Activated CD4-positive, CD25-positive, alpha-beta regulatory T cell treated with anti-CD3 and anti-CD28 coated beads, Interleukin-2, amount 50 U/mL, for 24 hours (primary cell): ENCODE measurements at regions not wholly inside any gene's neighbourhood (a gene's known extent, or its start where the extent isn't known, plus 50 kb on each side); places are given as distances from the start of the nearest gene placed in this dataset.
"Not testable (repeated sequence)": the region's sequence is repeated elsewhere in the genome, so short reads cannot be mapped to it uniquely, and the experiment has no call there.

Experiments
- ATAC-seq, 2 donors: fragments of 150-1000 bp; cut with Tn5 transposase; one replicate each; pipeline ENCODE4 v1.10.0; 2021; ENCODE audit warnings: mild to moderate bottlenecking in 1 of 2, moderate library complexity in 1 of 2

DNA sequence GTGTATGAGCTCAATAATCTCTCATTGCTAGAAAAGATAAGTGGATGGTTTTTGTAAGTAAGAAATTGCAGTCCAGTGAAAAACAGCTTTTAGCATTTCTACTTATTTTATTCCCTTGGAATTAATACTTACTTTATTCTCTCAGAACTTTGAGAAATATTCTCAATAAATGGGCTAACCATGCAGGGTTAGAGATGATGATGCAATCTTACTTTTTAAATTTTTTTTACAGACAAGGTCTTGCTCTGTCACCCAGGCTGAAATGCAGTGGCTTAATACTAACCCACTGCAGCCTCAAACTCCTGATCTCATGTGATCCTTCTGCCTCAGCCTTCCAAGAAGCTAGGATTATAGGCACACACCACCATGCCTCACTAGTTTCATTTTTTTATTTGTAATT is 440.8 kb upstream of the ZP4 start:
- no peak for ATAC-seq

DNA sequence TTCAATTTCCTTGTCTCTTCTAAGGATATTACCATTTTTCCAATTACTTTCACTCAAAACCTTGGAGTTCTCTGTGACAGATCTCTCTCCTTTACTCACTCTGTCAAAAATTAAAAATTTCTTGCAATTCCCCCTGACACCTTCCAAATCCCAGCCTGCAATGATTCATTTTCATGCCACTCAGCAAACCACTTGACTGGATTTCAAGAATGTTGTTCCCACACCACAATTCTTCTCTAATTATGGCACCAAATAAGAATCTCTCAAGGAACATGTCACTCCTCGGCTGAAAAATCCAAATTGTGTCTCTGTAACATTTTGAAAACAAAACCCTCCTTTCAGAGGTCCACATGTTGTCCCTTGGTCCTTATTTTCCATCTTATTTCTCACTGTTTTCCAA is 438.9 kb upstream of the ZP4 start:
- ATAC-seq: no peak

DNA sequence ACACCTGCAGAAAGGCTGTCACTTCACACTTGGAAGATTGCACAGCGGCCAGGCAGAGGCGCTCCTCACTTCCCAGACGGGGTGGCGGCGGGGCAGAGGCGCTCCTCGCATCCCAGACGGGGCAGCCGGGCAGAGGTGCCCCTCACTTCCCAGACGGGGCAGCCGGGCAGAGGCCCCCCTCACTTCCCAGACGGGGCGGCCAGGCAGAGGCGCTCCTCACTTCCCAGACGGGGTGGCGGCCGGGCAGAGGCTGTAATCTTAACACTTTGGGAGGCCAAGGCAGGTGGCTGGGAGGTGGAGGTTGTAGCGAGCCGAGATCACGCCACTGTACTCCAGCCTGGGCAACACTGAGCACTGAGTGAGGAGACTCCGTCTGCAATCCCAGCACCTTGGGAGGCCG is 436.3 kb upstream of the ZP4 start:
- ATAC-seq: not testable (repeated sequence)

DNA sequence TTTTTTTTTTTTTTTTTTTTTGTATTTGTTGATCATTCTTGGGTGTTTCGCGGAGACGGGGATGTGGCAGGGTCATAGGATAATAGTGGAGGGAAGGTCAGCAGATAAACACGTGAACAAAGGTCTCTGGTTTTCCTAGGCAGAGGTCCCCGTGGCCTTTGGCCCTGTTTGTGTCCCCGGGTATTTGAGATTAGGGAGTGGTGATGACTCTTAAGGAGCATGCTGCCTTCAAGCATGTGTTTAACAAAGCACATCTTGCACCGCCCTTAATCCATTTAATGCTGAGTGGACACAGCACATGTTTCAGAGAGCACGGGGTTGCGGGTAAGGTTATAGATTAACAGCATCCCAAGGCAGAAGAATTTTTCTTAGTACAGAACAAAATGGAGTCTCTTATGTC is 435.8 kb upstream of the ZP4 start:
- not testable (repeated sequence) for ATAC-seq

DNA sequence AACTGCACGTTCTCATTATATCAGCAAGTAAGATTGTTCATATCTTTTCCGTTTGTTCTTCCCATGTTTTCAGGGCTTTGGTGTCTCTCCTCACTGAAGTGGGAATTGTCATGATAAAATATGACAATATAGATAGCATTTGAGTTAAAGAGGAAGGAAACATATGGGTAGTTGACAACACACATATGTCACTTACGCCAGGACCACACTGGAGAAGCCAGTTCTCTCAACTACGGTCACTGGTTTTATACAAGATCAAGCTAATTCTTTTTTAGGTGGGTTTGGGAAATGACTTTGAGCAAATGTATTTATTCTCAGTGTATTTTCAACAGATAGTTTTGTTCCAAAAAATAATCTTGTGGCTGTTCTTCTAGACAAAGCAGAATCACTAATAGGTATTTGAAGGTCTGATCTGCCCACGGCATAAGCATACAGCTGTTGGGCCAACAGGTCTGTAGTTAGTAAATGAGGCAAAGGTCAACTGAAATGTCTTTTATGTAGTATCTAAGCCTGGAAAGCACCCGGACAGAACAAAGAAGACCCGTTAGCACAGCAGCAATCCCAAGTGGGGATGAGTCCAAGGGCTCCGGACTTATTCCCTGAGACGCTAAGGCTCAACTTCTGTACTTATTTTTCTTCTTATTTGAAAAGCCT is 433.6 kb upstream of the ZP4 start:
- ATAC-seq: no peak

DNA sequence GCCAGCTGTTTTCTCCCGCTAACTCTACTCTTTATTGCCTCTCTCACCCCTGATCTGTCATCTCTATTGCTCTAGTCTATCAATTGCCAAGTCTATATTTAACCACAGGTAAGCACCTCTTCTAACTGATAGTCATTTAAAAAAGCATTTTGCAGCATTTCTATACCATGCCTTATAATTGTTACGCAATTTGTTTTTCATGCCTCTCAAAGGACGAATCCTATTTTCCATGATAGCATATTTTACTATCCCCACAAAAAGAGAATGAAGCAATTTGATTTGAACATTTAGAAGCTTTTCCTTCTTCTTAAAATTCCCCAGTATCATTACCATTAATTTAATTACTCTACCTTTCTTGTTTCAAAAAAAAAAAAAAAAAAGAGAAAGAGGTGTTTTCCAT is 432.8 kb upstream of the ZP4 start:
- ATAC-seq: no peak

DNA sequence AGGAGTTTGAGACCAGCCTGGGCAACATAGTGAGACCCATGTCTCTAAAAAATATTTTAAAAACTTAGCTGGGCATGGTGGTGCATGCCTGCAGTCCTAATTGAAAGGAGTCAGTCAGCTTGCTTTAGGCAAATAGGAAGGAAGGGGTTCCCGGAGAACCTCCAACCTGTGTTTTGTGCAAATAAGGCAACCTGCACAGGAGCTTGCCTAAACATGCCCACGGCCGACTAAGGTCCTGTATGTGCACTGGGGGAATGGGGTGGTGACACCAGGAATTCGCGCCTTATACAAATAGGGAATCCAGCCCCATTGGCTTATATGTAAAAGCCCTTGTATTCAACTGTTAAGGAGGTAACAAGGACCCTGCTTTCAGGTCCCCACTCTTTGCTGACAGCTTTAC is 429.2 kb upstream of the ZP4 start:
- no peak for ATAC-seq

DNA sequence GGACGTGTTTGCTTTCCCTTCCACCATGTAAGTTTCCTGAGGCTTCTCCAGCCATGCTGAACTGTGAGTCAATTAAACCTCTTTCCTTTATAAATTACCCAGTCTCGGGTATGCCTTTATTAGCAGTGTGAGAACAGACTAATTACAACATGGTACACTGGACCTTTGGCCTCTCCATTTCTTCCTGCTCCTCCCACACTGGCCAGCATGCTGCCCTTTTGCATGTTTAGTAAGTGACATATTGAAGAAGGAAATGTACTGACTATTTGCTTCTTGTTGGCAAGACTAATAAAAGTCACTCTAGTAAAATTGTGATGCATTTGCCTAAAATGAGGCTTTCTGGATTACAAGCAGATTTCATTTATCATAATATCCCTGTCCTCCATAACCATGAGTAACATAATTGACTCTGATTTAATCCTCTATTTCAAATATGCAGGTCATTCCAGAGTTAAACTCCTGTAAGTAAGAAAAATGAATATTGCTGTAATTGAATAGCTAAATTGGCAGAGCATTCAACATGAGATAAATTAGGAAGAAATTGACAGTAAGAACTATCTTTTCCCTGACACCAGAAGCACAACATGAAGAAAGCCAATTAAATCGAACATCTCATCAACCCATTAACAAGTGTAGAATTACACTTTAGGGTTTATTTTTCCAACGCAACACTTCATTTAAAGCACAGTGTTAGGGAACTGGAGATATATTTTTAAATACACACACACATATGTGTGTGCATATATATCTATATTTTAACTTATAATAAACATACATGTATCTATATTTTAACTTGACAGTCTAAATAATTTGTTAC is 427.8 kb upstream of the ZP4 start:
- ATAC-seq: no peak

DNA sequence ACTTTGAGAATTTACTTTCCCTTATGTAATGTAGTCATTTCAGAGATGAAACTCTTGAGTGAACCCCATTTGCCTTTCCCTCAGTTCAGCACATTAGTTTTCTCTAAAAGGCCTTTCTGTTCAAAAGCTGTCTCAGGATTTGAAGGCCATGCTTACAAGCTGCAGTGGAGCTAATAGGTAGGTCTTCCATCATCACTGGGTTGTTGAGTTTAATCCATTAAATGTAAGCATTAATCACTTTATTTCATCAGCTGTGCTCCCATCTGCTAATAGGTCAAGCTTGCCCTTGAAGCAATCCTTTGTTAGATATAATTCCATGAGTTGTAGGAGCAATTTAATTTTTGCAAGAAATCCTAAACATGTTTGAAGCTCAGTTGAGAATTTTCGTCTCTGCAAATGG is 422.2 kb upstream of the ZP4 start:
- ATAC-seq: no peak

DNA sequence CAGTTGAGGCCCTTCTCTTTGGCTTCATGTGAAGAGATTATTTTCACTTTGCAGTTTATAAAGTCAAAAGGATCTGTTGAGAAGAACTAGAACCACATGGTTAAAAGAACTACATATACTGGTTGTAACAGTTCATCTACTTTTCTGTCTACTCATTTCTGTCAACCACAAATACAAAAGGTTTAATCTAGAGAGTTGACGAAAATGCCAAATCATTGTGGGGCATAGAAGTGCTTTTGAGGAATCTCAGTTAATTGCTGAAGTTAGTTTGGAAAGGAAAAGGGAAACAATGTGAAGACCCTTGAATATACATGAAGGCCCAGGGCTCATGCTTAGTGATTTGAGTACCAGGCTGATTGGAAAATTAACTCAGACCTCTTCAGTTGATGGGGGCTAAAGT is 415.7 kb upstream of the ZP4 start:
- ATAC-seq: no peak

DNA sequence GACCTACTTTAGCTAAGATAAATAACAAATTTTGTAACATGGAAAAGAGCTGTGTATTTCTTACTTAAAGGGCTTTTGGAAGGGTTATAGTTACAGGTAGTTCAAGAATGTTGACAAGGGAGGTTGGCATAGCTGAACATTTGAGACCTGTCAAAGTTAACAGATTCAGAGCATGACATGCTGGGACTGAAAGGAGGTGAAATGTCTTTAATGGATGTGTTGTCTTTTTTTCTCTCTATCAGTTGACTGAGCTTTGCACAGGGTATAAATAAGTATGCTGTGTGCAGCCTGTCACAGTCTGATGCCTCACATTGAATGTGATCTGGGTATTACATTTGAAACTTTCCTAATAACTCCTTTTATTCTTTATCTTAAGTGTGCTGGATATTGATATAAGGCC is 411.9 kb upstream of the ZP4 start:
- no peak for ATAC-seq

DNA sequence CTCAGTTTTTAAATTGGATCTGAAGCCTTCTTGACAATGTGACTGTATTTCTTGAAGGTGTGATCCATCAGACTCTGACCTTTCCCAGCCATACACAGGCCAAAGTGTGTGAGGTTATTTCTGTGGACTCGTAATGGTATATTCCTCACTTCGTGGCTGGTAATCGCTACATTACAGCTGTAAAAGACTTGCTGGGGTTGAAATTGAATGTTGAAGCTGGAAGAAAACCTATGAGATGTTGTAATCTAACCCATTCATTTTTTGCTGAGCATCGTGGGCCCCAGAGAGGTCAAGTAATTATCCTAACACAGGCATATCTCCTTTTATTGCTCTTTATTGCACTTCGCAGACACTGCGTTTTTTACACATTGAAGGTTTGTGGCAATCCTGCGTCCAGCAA is 405.6 kb upstream of the ZP4 start:
- ATAC-seq: no peak

DNA sequence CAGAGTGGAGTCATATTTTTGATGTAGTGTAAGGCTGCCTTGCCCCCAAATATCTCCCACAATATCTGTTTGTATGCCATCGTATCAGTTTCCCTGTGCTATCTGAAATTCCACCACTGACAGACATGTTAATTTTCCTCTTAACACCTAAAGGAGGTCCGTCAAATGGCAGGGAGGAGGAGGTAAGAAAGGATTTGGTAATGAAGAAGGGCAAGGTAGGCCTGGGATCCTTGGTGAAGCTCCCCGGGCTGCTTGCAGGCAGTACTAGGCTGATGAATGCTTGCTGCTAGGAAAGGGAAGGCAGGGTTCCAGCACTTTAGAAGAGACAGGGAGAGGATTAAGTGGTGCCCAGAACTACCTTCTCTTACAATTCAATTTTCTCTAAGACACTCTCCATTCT is 402.4 kb upstream of the ZP4 start:
- no peak for ATAC-seq

DNA sequence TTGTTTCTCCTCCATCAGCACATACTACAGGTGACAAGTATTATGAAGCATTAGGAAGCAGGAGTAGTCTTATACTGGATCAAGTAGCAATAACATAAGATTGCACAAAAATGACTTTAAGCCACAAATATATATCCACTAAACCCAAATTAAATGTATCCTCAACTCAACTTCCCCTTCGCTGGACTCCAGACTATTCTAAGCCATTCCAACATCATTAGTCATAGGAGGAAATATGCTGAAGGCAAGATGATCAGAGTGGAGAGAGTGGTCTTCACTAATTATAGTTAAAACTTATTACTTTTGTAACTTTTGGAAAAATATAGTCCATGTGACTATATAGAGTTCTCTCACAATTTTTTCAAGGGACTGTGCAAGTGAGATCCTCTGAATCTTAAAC is 390.7 kb upstream of the ZP4 start:
- ATAC-seq: no peak

DNA sequence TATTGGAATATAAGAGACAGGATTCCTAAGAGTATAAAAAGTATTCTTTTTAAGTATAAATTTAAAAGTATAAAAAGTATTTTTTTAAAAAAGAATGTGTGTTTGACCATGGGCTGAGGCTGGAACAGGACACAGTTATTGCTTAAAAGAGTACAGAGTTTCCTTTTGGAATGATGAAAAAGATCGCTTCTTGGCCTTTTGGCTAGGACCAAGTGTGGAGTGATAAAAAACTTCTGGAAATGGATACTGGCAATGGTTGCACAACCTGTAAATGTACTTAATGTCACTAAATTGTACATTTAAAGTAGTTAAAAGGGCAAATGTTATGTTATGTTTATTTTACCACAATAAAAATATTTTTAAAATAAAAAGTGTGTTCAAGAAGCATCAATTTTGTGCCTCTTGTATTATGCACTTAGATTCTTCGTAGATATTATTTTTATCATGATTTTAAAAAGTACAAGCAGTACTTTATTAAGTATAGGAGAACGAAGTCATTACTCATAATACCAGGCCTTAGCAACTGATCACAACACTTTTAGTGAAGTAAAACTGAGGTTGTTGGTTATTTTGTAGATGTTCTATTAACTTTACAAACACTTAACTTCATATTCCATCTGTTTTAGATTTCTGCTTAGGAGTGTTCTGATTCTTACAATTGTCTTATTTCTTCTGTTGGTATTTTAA is 389.1 kb upstream of the ZP4 start:
- ATAC-seq: no peak

DNA sequence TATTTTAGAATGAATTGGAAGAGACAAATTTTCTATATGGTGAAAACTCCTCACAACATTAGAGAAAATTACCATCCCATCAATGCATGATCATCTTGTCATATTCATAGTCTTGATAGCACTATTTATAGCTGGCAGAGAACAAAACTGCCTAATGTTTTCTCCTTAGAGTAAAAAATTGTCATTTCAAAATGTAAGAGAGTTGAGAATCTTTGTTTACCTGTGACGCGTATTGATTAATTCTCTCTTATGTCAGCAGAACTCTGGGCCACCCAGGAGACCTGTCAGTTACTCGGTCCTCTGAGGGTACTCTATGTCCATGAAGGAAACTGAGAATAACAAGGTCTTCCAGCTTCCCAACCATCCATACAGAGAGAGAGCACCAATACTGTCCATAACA is 381.4 kb upstream of the ZP4 start:
- no peak for ATAC-seq

DNA sequence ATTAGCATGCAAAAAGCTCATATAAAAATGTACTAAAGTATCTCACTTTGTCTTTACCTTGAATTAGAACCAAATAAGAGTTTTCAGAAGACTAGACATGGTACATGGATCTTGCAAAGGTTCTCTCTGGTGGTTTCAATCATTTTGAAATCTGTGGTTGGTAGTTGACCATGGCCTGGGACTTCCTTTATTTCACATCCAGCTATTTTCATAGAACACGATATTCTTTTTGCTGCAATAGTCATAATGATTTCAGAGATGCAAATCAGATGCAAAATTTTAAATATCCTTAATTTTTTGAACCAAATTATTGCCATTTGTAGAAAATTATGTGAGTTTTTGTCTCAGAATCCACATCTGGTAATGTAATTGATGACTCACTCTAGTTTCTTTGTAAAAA is 375.1 kb upstream of the ZP4 start:
- ATAC-seq: no peak

DNA sequence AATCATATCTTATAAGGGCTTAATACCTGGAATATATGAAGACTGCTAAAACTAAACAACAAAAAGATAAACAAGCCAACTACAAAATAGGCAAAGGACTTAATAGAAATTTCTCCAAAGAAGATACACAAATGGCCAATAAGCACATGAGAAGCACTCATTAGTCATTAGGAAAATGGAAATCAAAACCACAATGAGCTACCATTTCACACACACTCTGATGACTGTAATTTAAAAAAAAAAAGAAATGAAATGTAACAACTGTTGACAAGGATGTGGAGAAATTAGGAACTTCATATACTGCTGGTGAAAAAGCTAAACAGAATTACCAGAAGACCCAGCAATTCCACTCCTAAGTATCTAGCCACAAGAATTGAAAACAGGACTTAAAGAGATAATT is 374.2 kb upstream of the ZP4 start:
- ATAC-seq: no peak

DNA sequence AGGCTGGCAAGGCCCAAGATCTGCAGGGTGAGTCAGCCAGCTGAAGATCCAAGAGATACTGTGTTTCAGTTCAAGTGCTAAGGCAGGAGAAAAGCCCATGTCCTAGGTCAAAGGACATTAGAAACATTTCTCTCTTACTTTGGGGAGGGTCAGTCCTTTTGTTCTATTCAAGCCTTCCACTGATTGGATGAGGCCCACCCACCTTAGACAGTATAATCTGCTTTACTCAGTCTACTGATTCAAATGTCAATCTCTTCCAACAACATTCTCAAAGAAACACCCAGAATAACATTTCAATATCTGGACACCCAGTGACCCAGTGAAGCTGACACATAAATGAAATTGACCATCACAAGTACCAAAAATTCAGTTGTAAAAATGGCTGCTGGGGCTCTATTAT is 367.8 kb upstream of the ZP4 start:
- no peak for ATAC-seq

DNA sequence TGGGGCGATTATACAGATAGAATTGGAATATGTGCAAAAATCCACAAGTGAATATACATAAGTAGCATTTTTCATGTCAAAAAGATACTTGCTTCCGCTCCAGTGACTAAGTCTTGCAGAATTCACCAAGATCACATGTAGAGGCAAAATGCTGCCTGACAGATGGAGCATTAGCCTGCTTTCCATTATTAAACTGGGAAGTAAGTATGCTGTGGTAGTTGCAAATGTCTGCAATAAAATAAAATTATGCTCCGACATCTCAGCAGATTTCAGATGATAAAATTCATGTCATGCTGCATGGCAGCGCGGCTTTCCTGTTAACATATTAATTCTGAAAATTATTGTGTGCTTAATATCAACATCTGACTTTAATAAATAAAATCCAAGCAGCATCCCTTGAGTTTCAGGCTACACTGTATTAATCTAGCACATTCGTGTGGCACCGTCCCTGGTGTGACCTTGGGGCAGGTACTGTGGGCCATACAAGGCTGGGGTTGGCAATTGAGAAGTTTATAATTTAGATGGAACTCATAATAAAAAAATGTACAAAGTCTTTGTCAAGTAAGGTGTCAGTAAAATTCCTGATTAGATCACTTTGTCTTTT is 366.4 kb upstream of the ZP4 start:
- no peak for ATAC-seq

DNA sequence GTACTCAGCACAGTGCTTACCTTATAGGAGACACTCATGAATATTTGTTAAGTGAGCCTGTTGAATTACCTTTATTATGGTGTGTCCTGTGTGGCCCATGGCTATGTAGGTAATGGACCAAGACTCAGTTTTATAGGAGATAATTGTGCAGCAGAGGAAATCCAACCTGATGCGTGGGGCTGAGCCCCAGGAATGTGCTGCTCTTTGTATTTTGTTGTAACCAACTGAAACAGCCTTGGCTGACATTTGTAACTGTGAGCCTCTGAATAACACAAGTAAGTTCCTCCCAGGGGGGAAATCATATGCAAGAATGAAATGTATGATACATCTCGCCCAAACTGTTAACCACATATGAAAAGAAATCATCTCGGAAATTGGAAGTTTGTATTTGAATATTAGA is 364.2 kb upstream of the ZP4 start:
- ATAC-seq: no peak

DNA sequence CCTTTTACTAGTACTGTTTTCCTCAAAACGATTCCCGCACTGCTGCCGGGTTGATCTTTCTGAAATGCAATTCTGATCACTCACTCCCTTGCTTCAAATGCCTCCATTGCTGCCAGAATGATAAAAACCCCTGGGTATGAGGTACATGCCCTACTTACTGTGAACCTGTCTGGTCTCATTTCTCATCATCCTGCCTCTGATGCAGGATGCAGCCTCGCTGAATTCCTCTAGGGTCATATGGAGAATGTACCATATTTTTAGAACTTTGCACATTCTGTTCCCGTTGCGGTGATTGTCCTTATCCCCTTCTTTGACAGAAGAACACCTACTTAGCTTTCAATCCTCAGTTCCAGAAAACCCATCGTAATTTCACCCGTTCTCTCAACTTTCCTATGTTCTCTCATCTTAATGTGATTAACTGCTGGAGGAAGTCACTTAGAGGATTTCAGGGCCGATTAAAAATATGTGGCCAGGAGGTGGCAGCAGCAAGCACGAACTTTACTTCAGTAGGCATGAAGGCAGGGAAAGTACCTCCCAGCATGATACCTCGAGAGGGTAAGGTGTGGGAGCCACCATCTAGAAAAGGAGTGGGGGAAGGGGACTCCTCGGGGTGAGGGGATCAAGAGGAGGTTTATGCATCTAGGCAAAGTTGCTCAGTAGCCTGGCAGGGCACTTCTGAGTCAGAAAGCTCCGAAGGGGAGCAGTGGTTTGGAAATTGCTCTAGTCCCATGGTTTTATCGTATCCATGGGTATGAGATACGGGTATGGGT is 361.5 kb upstream of the ZP4 start:
- peak in 1 of 2 donors; percentile 38 for ATAC-seq

DNA sequence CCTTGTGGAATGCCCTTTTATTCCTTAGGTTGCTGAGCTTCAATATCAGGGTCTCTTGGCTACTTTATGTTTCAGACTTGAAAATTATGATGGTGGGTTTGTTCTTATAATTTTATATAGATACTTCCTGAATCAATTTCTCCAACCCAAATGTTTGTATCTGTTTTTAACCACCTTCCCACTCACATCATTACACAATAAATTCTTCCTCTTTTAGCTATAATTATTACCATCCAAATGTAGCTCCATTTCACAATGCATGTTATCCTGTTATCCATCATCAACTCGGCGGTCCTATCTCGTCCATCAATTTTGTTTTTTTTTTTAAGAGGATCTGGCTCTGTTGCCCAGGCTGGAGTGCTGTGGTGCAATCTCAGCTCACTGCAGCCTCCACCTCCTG is 357.6 kb upstream of the ZP4 start:
- no peak for ATAC-seq
